ENCODE measurements at regions not wholly inside any gene's neighbourhood (a gene's known extent, or its start where the extent isn't known, plus 50 kb on each side); places are given as distances from the start of the nearest gene placed in this dataset.

- H3K9ac ChIP-seq (ENCODE audit: low read depth, low read length, poor library complexity), result no peak overlapping the region
- H2BK12ac ChIP-seq (ENCODE audit: low read length), result no peak overlapping the region
- H3K79me1 ChIP-seq (ENCODE audit: low read depth, low read length), result no peaks in the 10 kb centered on the region
- H3K4me2 ChIP-seq (ENCODE audit: insufficient read depth, low read length, poor library complexity, severe bottlenecking), result no peak overlapping the region
- H3K27ac ChIP-seq (replicated peaks; ENCODE audit: low read length), result no peak overlapping the region
- no peaks in the 10 kb centered on the region for H3K27me3 ChIP-seq (ENCODE audit: control insufficient read depth in 3 of 3, insufficient read depth in 3 of 3, low read depth in 1 of 3, low read length in 3 of 3)
- H2AFZ ChIP-seq (ENCODE audit: low read length), result no peak overlapping the region
- H3K4me3 ChIP-seq (ENCODE audit: low read length in 2 of 2), result no peak overlapping the region
- no peak overlapping the region for H3K18ac ChIP-seq (ENCODE audit: low read length)
- DNase-seq (ENCODE audit: low spot score), result no peak
- H3K36me3 ChIP-seq (replicated peaks in 1 of 2; ENCODE audit: control insufficient read depth in 2 of 2, insufficient read depth in 2 of 2, low read length in 2 of 2), result no peaks in the 10 kb centered on the region
- no peaks in the 10 kb centered on the region for H3K9me3 ChIP-seq (replicated peaks in 1 of 2; ENCODE audit: control insufficient read depth in 2 of 2, insufficient read depth in 1 of 2, low read depth in 1 of 2, low read length in 2 of 2)
- H2BK5ac ChIP-seq (ENCODE audit: low read length), result no peak overlapping the region
- no peak overlapping the region for H4K8ac ChIP-seq (ENCODE audit: low read depth, low read length)
- no peak overlapping the region for H2BK15ac ChIP-seq (ENCODE audit: low read length)
- peaks cover 0 to 8% of the 10 kb centered on the region in 2 donors for H3K4me1 ChIP-seq (ENCODE audit: control insufficient read depth in 2 of 2, insufficient read depth in 1 of 2, low read depth in 1 of 2, low read length in 2 of 2)
- H2BK120ac ChIP-seq (ENCODE audit: low read depth, low read length), result no peak overlapping the region
- H4K91ac ChIP-seq (ENCODE audit: low read depth, low read length, poor library complexity), result no peak overlapping the region
- H3K14ac ChIP-seq (ENCODE audit: low read length), result no peak overlapping the region
- H2AK5ac ChIP-seq (ENCODE audit: low read depth, low read length), result no peak overlapping the region
- H3K23ac ChIP-seq (ENCODE audit: low read depth, low read length, poor library complexity), result no peak overlapping the region
- WGBS, 2 donors (ENCODE audit: extremely low coverage in 2 of 2, insufficient read length in 2 of 2, insufficient replicate concordance in 1 of 2), result no CpG with 5 or more reads among the region's 5 CpGs
- no peak overlapping the region for H3K4ac ChIP-seq (ENCODE audit: low read length)
These were observed 163.6 kb downstream of the C1D start for GRCh38 chr2:67899187-67899586.

GRCh38 chr2:67900826-67901225 is 162.0 kb downstream of the C1D start:
- no peaks in the 10 kb centered on the region for H3K79me1 ChIP-seq (ENCODE audit: low read depth, low read length)
- H3K4ac ChIP-seq (ENCODE audit: low read length), result no peak overlapping the region
- no peak overlapping the region for H3K27ac ChIP-seq (replicated peaks; ENCODE audit: low read length)
- no peak overlapping the region for H3K9ac ChIP-seq (ENCODE audit: low read depth, low read length, poor library complexity)
- H3K18ac ChIP-seq (ENCODE audit: low read length), result no peak overlapping the region
- H3K14ac ChIP-seq (ENCODE audit: low read length), result no peak overlapping the region
- no peak overlapping the region for H2BK12ac ChIP-seq (ENCODE audit: low read length)
- H2BK120ac ChIP-seq (ENCODE audit: low read depth, low read length), result no peak overlapping the region
- H3K9me3 ChIP-seq (replicated peaks in 1 of 2; ENCODE audit: control insufficient read depth in 2 of 2, insufficient read depth in 1 of 2, low read depth in 1 of 2, low read length in 2 of 2), result no peaks in the 10 kb centered on the region
- H3K23ac ChIP-seq (ENCODE audit: low read depth, low read length, poor library complexity), result no peak overlapping the region
- no peak overlapping the region for H4K91ac ChIP-seq (ENCODE audit: low read depth, low read length, poor library complexity)
- DNase-seq (ENCODE audit: low spot score), result no peak
- WGBS, 2 donors (ENCODE audit: extremely low coverage in 2 of 2, insufficient read length in 2 of 2, insufficient replicate concordance in 1 of 2), result no CpG with 5 or more reads among the region's 1 CpG
- no peak overlapping the region for H4K8ac ChIP-seq (ENCODE audit: low read depth, low read length)
- H2BK15ac ChIP-seq (ENCODE audit: low read length), result no peak overlapping the region
- no peaks in the 10 kb centered on the region for H3K36me3 ChIP-seq (replicated peaks in 1 of 2; ENCODE audit: control insufficient read depth in 2 of 2, insufficient read depth in 2 of 2, low read length in 2 of 2)
- H3K27me3 ChIP-seq (ENCODE audit: control insufficient read depth in 3 of 3, insufficient read depth in 3 of 3, low read depth in 1 of 3, low read length in 3 of 3), result no peaks in the 10 kb centered on the region
- no peak overlapping the region for H3K4me3 ChIP-seq (ENCODE audit: low read length in 2 of 2)
- no peak overlapping the region for H2BK5ac ChIP-seq (ENCODE audit: low read length)
- H2AFZ ChIP-seq (ENCODE audit: low read length), result no peak overlapping the region
- peaks cover 0 to 7% of the 10 kb centered on the region in 2 donors for H3K4me1 ChIP-seq (ENCODE audit: control insufficient read depth in 2 of 2, insufficient read depth in 1 of 2, low read depth in 1 of 2, low read length in 2 of 2)
- H2AK5ac ChIP-seq (ENCODE audit: low read depth, low read length), result no peak overlapping the region
- H3K4me2 ChIP-seq (ENCODE audit: insufficient read depth, low read length, poor library complexity, severe bottlenecking), result no peak overlapping the region

- Histone ChIP-seq H2AK5ac (ENCODE audit: low read depth, low read length) (no peak overlapping the region), H3K4me2 (ENCODE audit: insufficient read depth, low read length, poor library complexity, severe bottlenecking) (no peak overlapping the region), H3K9me3 (replicated peaks in 1 of 2; ENCODE audit: control insufficient read depth in 2 of 2, insufficient read depth in 1 of 2, low read depth in 1 of 2, low read length in 2 of 2) (no peaks in the 10 kb centered on the region), H3K4ac (ENCODE audit: low read length) (no peak overlapping the region), H3K18ac (ENCODE audit: low read length) (no peak overlapping the region), H3K27me3 (ENCODE audit: control insufficient read depth in 3 of 3, insufficient read depth in 3 of 3, low read depth in 1 of 3, low read length in 3 of 3) (no peaks in the 10 kb centered on the region), H3K9ac (ENCODE audit: low read depth, low read length, poor library complexity) (no peak overlapping the region), H2BK12ac (ENCODE audit: low read length) (no peak overlapping the region), H2BK15ac (ENCODE audit: low read length) (no peak overlapping the region), H4K91ac (ENCODE audit: low read depth, low read length, poor library complexity) (no peak overlapping the region), H2BK120ac (ENCODE audit: low read depth, low read length) (no peak overlapping the region), H3K23ac (ENCODE audit: low read depth, low read length, poor library complexity) (no peak overlapping the region), H3K14ac (ENCODE audit: low read length) (no peak overlapping the region), H3K27ac (replicated peaks; ENCODE audit: low read length) (no peak overlapping the region), H3K79me1 (ENCODE audit: low read depth, low read length) (no peaks in the 10 kb centered on the region), H2BK5ac (ENCODE audit: low read length) (no peak overlapping the region), H3K4me1 (ENCODE audit: control insufficient read depth in 2 of 2, insufficient read depth in 1 of 2, low read depth in 1 of 2, low read length in 2 of 2) (peaks cover 0 to 7% of the 10 kb centered on the region in 2 donors), H2AFZ (ENCODE audit: low read length) (no peak overlapping the region), H3K4me3 (ENCODE audit: low read length in 2 of 2) (no peak overlapping the region), H3K36me3 (replicated peaks in 1 of 2; ENCODE audit: control insufficient read depth in 2 of 2, insufficient read depth in 2 of 2, low read length in 2 of 2) (no peaks in the 10 kb centered on the region), H4K8ac (ENCODE audit: low read depth, low read length) (no peak overlapping the region)
- no peak for DNase-seq (ENCODE audit: low spot score)
- WGBS, 2 donors (ENCODE audit: extremely low coverage in 2 of 2, insufficient read length in 2 of 2, insufficient replicate concordance in 1 of 2), result no CpG with 5 or more reads among the region's 3 CpGs
These were observed 158.2 kb downstream of the C1D start for GRCh38 chr2:67904566-67904965.

GRCh38 chr2:67904966-67905365 is 157.8 kb downstream of the C1D start:
- H3K36me3 ChIP-seq (replicated peaks in 1 of 2; ENCODE audit: control insufficient read depth in 2 of 2, insufficient read depth in 2 of 2, low read length in 2 of 2), result no peaks in the 10 kb centered on the region
- H2BK12ac ChIP-seq (ENCODE audit: low read length), result no peak overlapping the region
- H3K23ac ChIP-seq (ENCODE audit: low read depth, low read length, poor library complexity), result no peak overlapping the region
- H4K91ac ChIP-seq (ENCODE audit: low read depth, low read length, poor library complexity), result no peak overlapping the region
- H3K27me3 ChIP-seq (ENCODE audit: control insufficient read depth in 3 of 3, insufficient read depth in 3 of 3, low read depth in 1 of 3, low read length in 3 of 3), result no peaks in the 10 kb centered on the region
- H3K18ac ChIP-seq (ENCODE audit: low read length), result peak overlapping the region; percentile 9
- no peak overlapping the region for H2BK5ac ChIP-seq (ENCODE audit: low read length)
- H2AFZ ChIP-seq (ENCODE audit: low read length), result no peak overlapping the region
- H3K9ac ChIP-seq (ENCODE audit: low read depth, low read length, poor library complexity), result no peak overlapping the region
- no peaks in the 10 kb centered on the region for H3K9me3 ChIP-seq (replicated peaks in 1 of 2; ENCODE audit: control insufficient read depth in 2 of 2, insufficient read depth in 1 of 2, low read depth in 1 of 2, low read length in 2 of 2)
- no peaks in the 10 kb centered on the region for H3K79me1 ChIP-seq (ENCODE audit: low read depth, low read length)
- DNase-seq (ENCODE audit: low spot score), result no peak
- H3K4me2 ChIP-seq (ENCODE audit: insufficient read depth, low read length, poor library complexity, severe bottlenecking), result no peak overlapping the region
- no CpG with 5 or more reads among the region's 4 CpGs for WGBS, 2 donors (ENCODE audit: extremely low coverage in 2 of 2, insufficient read length in 2 of 2, insufficient replicate concordance in 1 of 2)
- no peak overlapping the region for H3K4me3 ChIP-seq (ENCODE audit: low read length in 2 of 2)
- no peak overlapping the region for H2AK5ac ChIP-seq (ENCODE audit: low read depth, low read length)
- H3K14ac ChIP-seq (ENCODE audit: low read length), result no peak overlapping the region
- H3K27ac ChIP-seq (replicated peaks; ENCODE audit: low read length), result no peak overlapping the region
- no peak overlapping the region for H2BK15ac ChIP-seq (ENCODE audit: low read length)
- H4K8ac ChIP-seq (ENCODE audit: low read depth, low read length), result no peak overlapping the region
- peaks cover 0 to 7% of the 10 kb centered on the region in 2 donors for H3K4me1 ChIP-seq (ENCODE audit: control insufficient read depth in 2 of 2, insufficient read depth in 1 of 2, low read depth in 1 of 2, low read length in 2 of 2)
- H3K4ac ChIP-seq (ENCODE audit: low read length), result no peak overlapping the region
- H2BK120ac ChIP-seq (ENCODE audit: low read depth, low read length), result no peak overlapping the region
